GM18505 (cell line): ENCODE measurements at regions not wholly inside any gene's neighbourhood (a gene's known extent, or its start where the extent isn't known, plus 50 kb on each side); places are given as distances from the start of the nearest gene placed in this dataset.

Experiments used
- ATAC-seq: cut with Tn5 transposase; IDR thresholded peaks from one replicate; pipeline ENCODE4 v1.9.1; 2021; ENCODE audit not compliant: unreplicated experiment
- POLR2A ChIP-seq: IDR thresholded peaks from 4 replicates; pipeline ENCODE4 v1.6.1; 2011; ENCODE audit warnings: borderline replicate concordance; ENCODE audit not compliant: insufficient read depth, insufficient read length; ENCODE audit errors: extremely low read depth

DNA sequence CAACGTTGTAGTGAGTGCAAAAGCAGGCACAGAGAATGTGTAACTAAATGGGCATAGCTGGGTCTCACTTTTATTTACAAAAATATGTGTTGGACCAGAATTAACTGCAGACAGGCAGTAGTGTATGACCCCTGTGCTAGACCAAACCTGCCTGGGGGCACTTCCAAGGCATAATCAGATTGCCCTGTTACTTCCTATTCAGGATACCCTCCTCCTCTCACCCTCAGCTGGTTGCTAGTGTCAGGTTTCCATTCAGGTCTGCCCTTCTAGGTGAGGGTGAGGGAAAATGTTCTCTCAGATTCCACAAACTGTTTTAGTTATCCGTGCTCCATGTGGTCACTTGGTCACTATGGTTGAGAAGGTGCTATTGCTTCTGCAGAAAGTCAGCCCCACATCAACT, 387.3 kb downstream of the LMX1A start:
- ATAC-seq, result no peak
- TF ChIP-seq POLR2A, result no peak

GRCh38 chr1:164967300-164967699, 389.2 kb downstream of the LMX1A start:
- no peak for TF ChIP-seq POLR2A
- ATAC-seq, result no peak

DNA sequence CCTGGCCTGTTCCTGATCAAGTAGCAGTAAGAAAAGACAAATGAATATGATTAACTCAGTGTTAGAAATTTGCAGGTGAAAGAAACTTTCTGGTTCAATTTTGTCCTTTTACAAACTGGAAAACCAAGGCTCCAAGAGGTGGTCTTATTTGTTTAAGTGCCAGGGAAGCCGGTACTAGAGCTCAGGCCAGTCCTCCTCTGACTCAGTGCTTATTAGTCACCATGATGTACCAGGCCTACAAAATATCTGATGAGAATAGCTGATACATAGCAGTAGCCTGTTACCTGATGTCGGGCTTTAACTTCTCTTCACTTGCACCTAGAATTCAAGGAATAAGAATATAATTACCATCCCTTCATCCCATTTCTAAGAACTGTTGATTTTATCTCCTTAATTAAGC, 394.8 kb downstream of the LMX1A start:
- no peak for ATAC-seq
- TF ChIP-seq POLR2A, result no peak

DNA sequence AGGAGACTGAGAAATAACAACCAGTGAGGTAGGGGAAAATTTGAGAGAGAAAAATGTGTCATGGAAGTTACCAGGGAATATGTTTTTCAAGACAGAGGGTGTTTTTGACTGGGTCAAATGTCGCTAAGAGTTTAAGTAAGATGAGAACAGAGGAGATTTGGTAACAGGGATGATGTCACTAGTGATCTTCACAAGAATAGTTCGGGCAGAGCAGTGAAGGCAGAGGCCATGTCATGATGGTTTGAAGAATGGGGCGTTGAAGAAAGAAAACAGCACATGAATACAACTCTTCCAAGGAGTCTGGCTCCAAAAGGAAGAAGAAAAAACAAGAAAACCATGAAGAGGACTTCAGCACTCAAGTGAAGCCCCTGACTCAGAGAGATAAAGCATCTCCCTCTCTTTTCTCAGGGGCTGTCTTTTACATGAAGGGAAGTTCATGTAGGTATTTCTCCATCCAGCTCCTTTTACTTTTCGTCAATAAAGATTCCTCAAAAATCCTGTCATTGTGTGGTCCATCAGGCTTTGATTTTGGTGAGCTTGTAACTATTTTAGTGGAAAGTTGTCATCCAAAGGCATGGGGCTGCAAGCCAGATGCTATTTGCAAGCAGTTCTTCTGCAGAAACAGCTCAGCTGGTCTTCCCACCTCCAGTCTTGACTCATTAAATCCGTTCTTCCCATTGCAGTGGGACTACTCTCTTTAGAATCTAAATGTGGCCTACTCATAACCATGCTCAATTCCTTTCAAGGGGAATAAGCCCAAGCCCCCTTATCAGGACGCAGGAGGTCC, 397.3 kb downstream of the LMX1A start:
- no peak for ATAC-seq
- TF ChIP-seq POLR2A, result no peak

DNA sequence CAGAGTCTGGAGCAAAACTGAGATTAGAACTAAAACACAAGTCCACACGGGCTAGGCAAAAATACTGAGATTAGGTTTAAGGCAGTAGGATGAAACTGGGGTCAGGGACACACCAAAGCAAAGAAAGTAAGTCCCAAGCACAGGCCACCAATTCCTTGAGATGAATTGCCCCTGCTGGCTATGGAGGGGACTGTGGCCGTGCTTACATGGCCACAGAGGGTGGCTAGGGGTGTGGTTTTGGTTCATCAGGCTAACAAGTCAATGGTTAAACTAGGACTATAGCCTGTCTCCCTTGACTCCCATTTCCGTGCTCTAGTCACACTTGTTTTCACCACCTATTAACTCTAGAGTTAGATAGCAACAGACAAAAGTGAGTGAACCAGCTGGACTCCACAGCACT, 394.8 kb downstream of the PBX1 start:
- no peak for ATAC-seq
- no peak for TF ChIP-seq POLR2A

GRCh38 chr1:164953098-164953497, 394.1 kb downstream of the PBX1 start:
- no peak for TF ChIP-seq POLR2A
- no peak for ATAC-seq

DNA sequence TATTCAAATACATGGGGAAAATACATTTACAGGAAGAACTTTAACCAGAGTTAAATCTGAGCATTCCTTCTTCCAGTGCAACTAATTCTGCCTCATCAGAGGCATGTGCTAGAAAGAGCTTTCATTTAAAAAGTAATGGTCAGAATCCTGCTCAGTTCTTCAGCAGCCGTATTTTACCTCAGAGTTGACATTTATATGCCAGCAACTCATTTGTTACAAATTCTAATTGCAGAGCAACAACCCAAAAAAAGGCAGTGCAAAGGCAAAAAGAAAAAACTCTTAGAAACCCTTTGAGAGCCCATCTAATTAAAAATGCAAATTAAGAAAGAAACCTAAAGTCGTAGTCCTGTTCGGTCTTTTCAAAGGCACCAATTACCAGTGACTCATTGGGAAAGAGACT, 392.5 kb downstream of the PBX1 start:
- ATAC-seq, result no peak
- TF ChIP-seq POLR2A, result no peak

- no peak for ATAC-seq
- TF ChIP-seq POLR2A, result no peak
Measured at GRCh38 chr1:164950541-164950986, 391.6 kb downstream of the PBX1 start.

DNA sequence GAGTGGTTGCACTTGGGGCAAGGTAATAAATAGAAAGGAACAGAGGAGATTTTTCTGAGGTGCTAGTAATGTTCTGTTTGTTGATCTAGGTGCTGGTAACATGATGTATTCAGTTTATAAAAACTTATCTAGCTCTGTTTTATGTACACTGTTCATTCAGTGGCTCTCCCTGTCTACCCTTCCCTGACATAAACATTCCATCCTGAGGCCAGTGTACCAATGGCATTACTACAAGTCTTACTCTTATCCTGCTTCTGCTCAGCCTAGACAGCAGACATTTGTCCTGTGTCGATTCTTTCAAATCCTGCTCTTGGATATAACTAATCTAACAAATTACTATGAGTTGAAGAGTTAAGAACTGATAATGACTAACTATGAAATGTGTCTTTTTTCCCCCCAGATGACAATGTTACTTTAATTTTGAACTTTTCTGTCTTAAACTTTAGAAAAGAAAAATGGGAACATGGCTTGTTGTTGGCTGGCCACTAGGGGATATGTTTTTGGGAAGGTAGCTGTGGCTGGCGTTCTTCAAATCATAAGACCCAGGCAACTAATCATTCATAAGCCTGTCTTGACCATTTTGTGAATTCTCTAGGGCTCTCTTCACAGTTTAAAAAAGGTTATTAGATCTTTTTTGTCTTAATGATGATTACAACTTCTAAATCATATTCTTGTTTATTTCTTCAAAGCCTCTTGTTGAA, 390.9 kb downstream of the PBX1 start:
- no peak for ATAC-seq

DNA sequence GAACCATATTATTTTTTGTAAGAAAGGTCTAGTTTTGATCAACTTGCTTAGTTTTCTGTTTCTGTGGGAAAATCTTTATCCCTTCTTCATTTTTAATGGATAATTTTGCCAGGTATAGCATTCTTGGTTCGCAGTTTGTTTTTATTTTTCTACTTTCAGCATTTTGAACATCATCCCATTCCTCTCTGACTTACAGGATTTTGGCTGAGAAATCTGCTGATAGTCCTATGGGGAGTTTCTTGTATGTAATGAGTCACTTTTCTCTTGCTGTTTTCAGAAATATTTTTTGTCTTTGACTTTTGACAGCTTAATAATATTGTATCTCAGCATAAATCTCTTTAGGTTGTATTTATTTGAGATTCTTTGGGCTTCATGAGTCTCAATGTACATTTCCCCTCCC, 389.1 kb downstream of the PBX1 start:
- TF ChIP-seq POLR2A, result no peak
- ATAC-seq, result no peak

More for the DNA sequence above, 390.9 kb downstream of the PBX1 start:
- TF ChIP-seq POLR2A, result no peak

GRCh38 chr1:164937291-164937690, 378.3 kb downstream of the PBX1 start:
- no peak for TF ChIP-seq POLR2A
- no peak for ATAC-seq

DNA sequence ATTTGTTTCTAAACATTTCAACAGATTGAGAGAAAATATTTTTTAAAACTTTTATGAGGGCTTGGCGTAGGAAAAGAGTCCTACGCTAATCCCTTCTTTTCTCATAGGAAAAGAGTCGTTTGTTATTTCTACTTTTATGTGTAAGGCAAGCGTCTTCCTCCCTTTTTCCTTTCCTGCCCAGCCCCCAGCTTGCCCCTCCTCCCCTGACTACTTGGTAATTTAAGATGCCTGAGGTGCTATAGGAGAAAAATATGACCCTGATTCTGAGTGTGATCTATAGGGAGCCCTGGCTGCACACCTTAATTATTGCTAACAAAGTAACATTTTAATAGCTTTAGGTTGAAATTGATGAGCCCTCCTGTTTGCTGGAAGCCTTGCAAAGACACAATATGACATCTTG, 373.6 kb downstream of the PBX1 start:
- no peak for ATAC-seq
- TF ChIP-seq POLR2A, result no peak

DNA sequence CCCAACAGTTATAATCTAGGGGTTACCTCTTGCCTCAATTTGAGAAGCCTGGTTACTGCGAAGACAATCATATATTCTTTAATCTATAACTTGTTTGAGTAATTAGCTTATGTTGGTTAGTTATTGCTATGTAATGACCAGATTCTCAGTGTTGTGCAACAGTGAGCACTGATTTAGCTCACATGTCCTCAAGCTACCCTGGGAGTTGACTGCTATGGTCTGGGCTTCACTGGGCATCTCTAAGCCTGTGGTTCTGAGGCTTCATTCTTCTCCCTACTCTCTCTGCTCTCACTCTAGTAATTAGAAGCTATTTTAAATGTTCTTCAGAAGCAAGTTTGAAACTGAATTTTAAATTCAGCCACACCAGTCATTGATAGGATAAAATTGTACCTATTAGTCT, 371.8 kb downstream of the PBX1 start:
- no peak for ATAC-seq
- TF ChIP-seq POLR2A, result no peak

DNA sequence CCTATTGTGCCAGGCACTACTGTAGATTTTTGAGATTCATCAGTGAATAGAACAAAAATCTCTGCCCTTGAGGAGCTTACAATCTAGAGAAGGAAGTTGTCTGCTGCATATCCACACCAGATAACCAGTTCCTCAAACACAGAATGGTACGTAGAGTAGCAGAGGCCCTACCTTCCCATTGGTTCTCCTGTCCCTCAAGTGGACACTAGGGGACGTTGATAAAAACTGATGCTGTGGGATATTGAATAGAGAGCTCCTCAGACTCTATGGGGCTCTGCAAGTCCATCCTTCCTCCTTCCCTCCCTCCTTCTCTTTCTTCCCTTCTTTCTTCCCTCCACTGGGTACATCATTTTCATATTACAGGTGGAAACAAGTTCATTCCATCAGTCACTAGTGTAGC, 371.3 kb downstream of the PBX1 start:
- TF ChIP-seq POLR2A, result no peak
- ATAC-seq, result no peak

DNA sequence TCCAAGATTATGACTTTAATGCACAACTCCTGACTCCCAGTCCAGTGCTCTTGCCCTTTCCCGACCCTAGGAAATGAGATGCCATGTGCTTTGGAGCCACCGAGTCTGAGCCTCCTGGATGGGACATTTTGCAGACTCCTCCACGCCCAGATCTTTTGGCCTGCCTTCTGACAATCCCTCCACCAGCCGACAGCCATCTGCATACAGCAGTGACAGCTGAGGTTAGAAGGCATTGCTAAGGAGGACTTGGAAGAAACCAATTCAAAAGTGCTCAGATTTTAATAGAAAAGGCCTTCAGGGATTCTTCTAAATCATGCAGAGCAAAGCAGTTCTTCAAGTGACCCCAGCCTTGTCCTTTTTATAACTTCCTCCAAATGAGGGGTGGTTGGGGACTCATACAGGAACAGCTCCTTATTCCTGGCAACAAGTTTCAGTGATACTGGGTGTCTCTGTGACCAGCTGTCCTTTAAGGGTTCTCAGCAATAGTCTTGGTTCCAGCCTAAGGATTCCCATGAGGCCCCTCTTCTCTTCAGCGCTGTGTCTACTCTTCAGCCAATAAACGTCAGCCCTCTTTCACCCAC, 369.3 kb downstream of the PBX1 start:
- no peak for TF ChIP-seq POLR2A
- no peak for ATAC-seq

DNA sequence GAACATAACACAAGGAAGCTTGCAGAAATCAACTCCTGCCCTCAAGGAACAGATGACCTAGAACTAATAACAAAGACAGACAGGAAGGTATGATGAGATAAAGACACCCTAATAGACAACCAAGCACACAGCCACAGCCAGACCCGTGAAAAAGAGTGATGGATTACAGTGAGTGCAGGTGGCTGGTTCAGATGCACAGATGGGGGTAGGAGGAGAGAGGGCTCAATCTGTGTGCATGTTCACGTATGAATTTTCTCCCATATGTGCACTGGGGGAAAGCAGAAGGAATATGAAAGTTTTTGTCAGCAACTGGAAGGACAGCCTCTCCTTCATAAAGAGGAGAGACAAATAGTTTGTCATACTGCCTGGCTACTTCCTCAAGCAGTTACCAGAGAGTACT, 367.1 kb downstream of the PBX1 start:
- ATAC-seq, result no peak
- TF ChIP-seq POLR2A, result no peak
